GM12878 (cell line): ENCODE measurements at regions not wholly inside any gene's neighbourhood (a gene's known extent, or its start where the extent isn't known, plus 50 kb on each side); places are given as distances from the start of the nearest gene placed in this dataset.
A peak's percentile ranks its signal among the peaks of the same experiment; 100 is the strongest.

Experiments used
- ATAC-seq: fragments of 200-7000 bp; cut with Tn5 transposase; 3 replicates; pipeline ENCODE4 v1.9.1; 2020; ENCODE audit warnings: mild to moderate bottlenecking, moderate library complexity
- BruUV-seq: library from RNA; stranded (reverse); fragments of 400-500 nt; replicated peaks from 2 replicates; lab custom pipeline; 2021; lab: Mats Ljungman, UMichigan
- CTCF ChIA-PET: fragments of 300-600 bp; sonication (Branson Sonifier 250); formaldehyde crosslinking; extraction: SDS; loops from one replicate; lab custom pipeline; 2021; ENCODE audit warnings: inconsistent platforms; lab: Yijun Ruan, JAX
- POLR2A ChIA-PET: fragments of 350-600 bp; formaldehyde crosslinking; extraction: SDS; loops from one replicate; lab custom pipeline; 2021; ENCODE audit warnings: inconsistent platforms; lab: Charles Lee
- RAD21 ChIA-PET: fragments of 300-600 bp; sonication (Branson Sonifier 250); formaldehyde crosslinking; loops from one replicate; lab custom pipeline; 2023; ENCODE audit warnings: antibody characterized with exemption; ENCODE audit not compliant: unreplicated experiment; lab: Charles Lee
- SMC1A ChIA-PET: fragments of 300-600 bp; sonication (Branson Sonifier 250); formaldehyde crosslinking; loops from one replicate; lab custom pipeline; 2023; ENCODE audit not compliant: unreplicated experiment, uncharacterized antibody; lab: Charles Lee
- DNase-seq: peaks from one replicate; pipeline ENCODE4 v3.0.0-alpha.2; 2011; ENCODE audit warnings: low read depth, low spot score
- FAIRE-seq: peaks from 3 replicates; lab custom pipeline; 2011; peaks lifted over from hg19 to GRCh38; lab: Jason Lieb, UNC
- H2AFZ ChIP-seq: 2 replicates; pipeline ENCODE4 v1.6.0; 2011; ENCODE audit warnings: low read depth, low read length, control low read depth; ENCODE audit not compliant: control insufficient read depth
- H3K27ac ChIP-seq: 2 replicates; pipeline ENCODE4 v1.5.1; 2011; ENCODE audit warnings: control low read depth; ENCODE audit not compliant: control insufficient read depth, insufficient read depth
- H3K27me3 ChIP-seq, 2 experiments: replicated peaks in 1 of 2; 2 replicates each; pipeline versions ENCODE4 v1.6.0 to v1.6.1; 2011; ENCODE audit warnings: low read length in 1 of 2; ENCODE audit not compliant: control insufficient read depth in 2 of 2, insufficient read depth in 2 of 2
- H3K36me3 ChIP-seq, 2 experiments: 2 replicates each; pipeline ENCODE4 v1.5.1; 2011; ENCODE audit warnings: low read length in 1 of 2; ENCODE audit not compliant: control insufficient read depth in 2 of 2, insufficient read depth in 2 of 2
- H3K4me1 ChIP-seq: 2 replicates; pipeline ENCODE4 v1.6.1; 2011; ENCODE audit warnings: mild to moderate bottlenecking, low read length, moderate library complexity, mixed read lengths; ENCODE audit not compliant: control insufficient read depth, insufficient read depth
- H3K4me2 ChIP-seq: 2 replicates; pipeline ENCODE4 v1.6.0; 2011; ENCODE audit warnings: control low read depth; ENCODE audit not compliant: control insufficient read depth, insufficient read depth
- H3K4me3 ChIP-seq: fragments of 200-600 bp; sonication (generic); 2 replicates; pipeline ENCODE4 v1.5.1; 2016
- H3K79me2 ChIP-seq: 2 replicates; pipeline ENCODE4 v1.6.0; 2011; ENCODE audit warnings: low read length; ENCODE audit not compliant: control insufficient read depth, insufficient read depth
- H3K9ac ChIP-seq: 2 replicates; pipeline ENCODE4 v1.8.0; 2011; ENCODE audit warnings: low read length, control low read depth, mixed read lengths; ENCODE audit not compliant: control insufficient read depth, insufficient read depth
- H3K9me3 ChIP-seq: replicated peaks from 3 replicates; pipeline ENCODE4 v1.5.1; 2011; ENCODE audit warnings: mild to moderate bottlenecking, low read length; ENCODE audit not compliant: control insufficient read depth, insufficient read depth
- H4K20me1 ChIP-seq: 2 replicates; pipeline ENCODE4 v1.6.0; 2011; ENCODE audit not compliant: control insufficient read depth, insufficient read depth
- CHD1 ChIP-seq: IDR thresholded peaks from 2 replicates; pipeline ENCODE4 v1.6.1; 2012; ENCODE audit warnings: low read depth, low read length, improper control_type of control experiment
- CREM ChIP-seq: IDR thresholded peaks from 2 replicates; pipeline ENCODE4 v1.6.1; 2014; ENCODE audit warnings: antibody characterized with exemption, low read depth
- ELK1 ChIP-seq: IDR thresholded peaks from 2 replicates; pipeline ENCODE4 v1.6.1; 2012; ENCODE audit warnings: low read depth, low read length, improper control_type of control experiment
- GABPA ChIP-seq: IDR thresholded peaks from 2 replicates; pipeline ENCODE4 v1.6.1; 2014; ENCODE audit warnings: antibody characterized with exemption, low read depth, mild to moderate bottlenecking, inconsistent platforms
- MLLT1 ChIP-seq: fragments of 450-650 bp; IDR thresholded peaks from 2 replicates; pipeline ENCODE4 v1.6.1; 2016; ENCODE audit warnings: mild to moderate bottlenecking
- MTA2 ChIP-seq: fragments of 450-650 bp; IDR thresholded peaks from 2 replicates; pipeline ENCODE4 v1.6.1; 2016; ENCODE audit warnings: low read depth, mild to moderate bottlenecking, moderate library complexity
- POLR2AphosphoS5 ChIP-seq: IDR thresholded peaks from 2 replicates; pipeline ENCODE4 v1.6.1; 2011; ENCODE audit warnings: mild to moderate bottlenecking, low read length, inconsistent platforms
- SIN3A ChIP-seq: IDR thresholded peaks from 2 replicates; pipeline ENCODE4 v1.6.1; 2012; ENCODE audit warnings: low read depth, low read length, improper control_type of control experiment
- SMAD1 ChIP-seq: fragments of 450-650 bp; IDR thresholded peaks from 2 replicates; pipeline ENCODE4 v1.6.1; 2018; ENCODE audit warnings: mild to moderate bottlenecking, low read depth; ENCODE audit not compliant: partially characterized antibody
- TCF7 ChIP-seq: IDR thresholded peaks from 2 replicates; pipeline ENCODE4 v1.6.1; 2014; ENCODE audit warnings: antibody characterized with exemption, borderline replicate concordance
- ZBTB40 ChIP-seq: fragments of 450-650 bp; IDR thresholded peaks from 2 replicates; pipeline ENCODE4 v1.6.1; 2016; ENCODE audit warnings: mild to moderate bottlenecking, moderate library complexity, borderline replicate concordance
- ZNF24 ChIP-seq: fragments of 450-650 bp; IDR thresholded peaks from 2 replicates; pipeline ENCODE4 v1.6.1; 2017; ENCODE audit warnings: antibody characterized with exemption, mild to moderate bottlenecking
- ZNF274 ChIP-seq: IDR thresholded peaks from one replicate; pipeline ENCODE4 v1.8.0; 2011; ENCODE audit not compliant: insufficient read length, insufficient read depth
- WGBS: methylation state at CpG from one replicate; pipeline ENCODE4 v1.1.6; 2016; ENCODE audit warnings: low lambda C conversion rate; ENCODE audit not compliant: insufficient replicate concordance, insufficient coverage; ENCODE audit errors: missing lambda C conversion rate; 5-methylcytosine and 5-hydroxymethylcytosine counted together
- in situ Hi-C: fragments of 300-500 bp; cut with MboI; formaldehyde crosslinking; loops from 9 replicates; pipeline ENCODE4 v1.14.3; 2018; ENCODE audit warnings: mixed read lengths
- intact Hi-C: fragments of 100-400 bp; cut with micrococcal nuclease; formaldehyde crosslinking; loops from one replicate; pipeline ENCODE4 v1.14.2; 2022; ENCODE audit not compliant: unreplicated experiment

GRCh38 chr1:177464686-177465085 is 293.9 kb downstream of the BRINP2 start (continued):
- TF ChIP-seq ELK1 (no peak), ZBTB40 (no peak)

- ATAC-seq, result 0 out of 3 replicates have a peak, but pooled peaks have one; percentile 21
- no peak overlapping the region for H3K4me2 ChIP-seq
- ChIA-PET POLR2A (no interaction called here), SMC1A (interaction anchor here (0.7 to 1.5 kb wide), 5 partner anchors 10 to 494 kb away, joined by 3 to 5 read pairs (median 3); no protein-coding TSS in a partner anchor), RAD21 (interaction anchor here (1.0 to 1.9 kb wide), 4 partner anchors 18 to 333 kb away, joined by 3 to 8 read pairs (median 3); no protein-coding TSS in a partner anchor), CTCF (interaction anchor here (0.8 to 3.3 kb wide), 2 partner anchors 239 to 329 kb away, joined by 4 to 13 read pairs; no protein-coding TSS in a partner anchor)
- no peaks in the 10 kb centered on the region for H3K27me3 ChIP-seq
- WGBS, result 0% methylated on average over 2 of the region's 2 CpGs
- no peaks in the 10 kb centered on the region for H3K4me1 ChIP-seq
- H3K27ac ChIP-seq, result no peak overlapping the region
- no peak for TF ChIP-seq ELK1
- no peak for TF ChIP-seq MTA2
- no peak for TF ChIP-seq SIN3A
- TF ChIP-seq CHD1, result no peak
- TF ChIP-seq MLLT1, result no peak
- TF ChIP-seq ZNF24, result no peak
- TF ChIP-seq POLR2AphosphoS5, result no peak
- no peak for TF ChIP-seq TCF7
- TF ChIP-seq CREM, result no peak
- no peak for TF ChIP-seq ZNF274
- TF ChIP-seq SMAD1, result no peak
- TF ChIP-seq GABPA, result no peak
- H3K79me2 ChIP-seq, result no peaks in the 10 kb centered on the region
- no peak for FAIRE-seq
- no peak for DNase-seq
- no peaks in the 10 kb centered on the region for H4K20me1 ChIP-seq
- H2AFZ ChIP-seq, result no peak overlapping the region
- intact Hi-C loops, result no loop called here
- no peak overlapping the region for H3K4me3 ChIP-seq
- BruUV-seq, result no TSS peak
- in situ Hi-C loops, result no loop called here
- H3K9ac ChIP-seq, result no peak overlapping the region
- no peaks in the 10 kb centered on the region for H3K36me3 ChIP-seq
- H3K9me3 ChIP-seq, result no peaks in the 10 kb centered on the region
Observed at GRCh38 chr1:177451191-177451590, 280.4 kb downstream of the BRINP2 start.
